GM12878 (cell line): ENCODE measurements at regions not wholly inside any gene's neighbourhood (a gene's known extent, or its start where the extent isn't known, plus 50 kb on each side); places are given as distances from the start of the nearest gene placed in this dataset.
A peak's percentile ranks its signal among the peaks of the same experiment; 100 is the strongest.

Experiments
- BACH1 ChIP-seq: fragments of 450-650 bp; IDR thresholded peaks from 2 replicates; pipeline ENCODE4 v1.6.1; 2017; ENCODE audit warnings: mild to moderate bottlenecking, borderline replicate concordance
- BHLHE40 ChIP-seq, 2 experiments: fragments of 450-650 bp in 1 of 2; IDR thresholded peaks; 2 replicates each; pipeline ENCODE4 v1.6.1; 2011 to 2017; ENCODE audit warnings: low read depth in 2 of 2, borderline replicate concordance in 1 of 2, improper control_type of control experiment in 1 of 2, low read length in 1 of 2, mild to moderate bottlenecking in 1 of 2
- CEBPB ChIP-seq, 2 experiments: fragments of 150-350 bp in 1 of 2; IDR thresholded peaks; 2 replicates each; pipeline ENCODE4 v1.6.1; 2012 to 2014; ENCODE audit warnings: low read depth in 2 of 2, low read length in 2 of 2, borderline replicate concordance in 1 of 2, inconsistent platforms in 1 of 2
- EP300 ChIP-seq, 2 experiments: fragments of 150-350 bp in 1 of 2; IDR thresholded peaks; 2 replicates each; pipeline ENCODE4 v1.6.1; 2011 to 2012; ENCODE audit warnings: low read depth in 2 of 2, low read length in 2 of 2, borderline replicate concordance in 1 of 2, improper control_type of control experiment in 1 of 2, inconsistent platforms in 1 of 2; ENCODE audit not compliant: control insufficient read depth in 1 of 2
- LARP7 ChIP-seq: fragments of 450-650 bp; IDR thresholded peaks from 2 replicates; pipeline ENCODE4 v1.6.1; 2017; ENCODE audit warnings: mild to moderate bottlenecking
- MEF2B ChIP-seq: fragments of 450-650 bp; IDR thresholded peaks from 2 replicates; pipeline ENCODE4 v1.6.1; 2018; ENCODE audit warnings: mild to moderate bottlenecking, moderate library complexity; ENCODE audit not compliant: partially characterized antibody, poor library complexity, severe bottlenecking
- MYB ChIP-seq: fragments of 150-350 bp; IDR thresholded peaks from 2 replicates; pipeline ENCODE4 v1.6.1; 2014; ENCODE audit warnings: mild to moderate bottlenecking, low read depth, low read length, borderline replicate concordance
- NFYB ChIP-seq: IDR thresholded peaks from 2 replicates; pipeline ENCODE4 v1.6.1; 2011; ENCODE audit warnings: low read depth, mild to moderate bottlenecking, low read length, improper control_type of control experiment, moderate library complexity; ENCODE audit not compliant: insufficient read depth
- POLR2AphosphoS5 ChIP-seq: IDR thresholded peaks from 2 replicates; pipeline ENCODE4 v1.6.1; 2011; ENCODE audit warnings: mild to moderate bottlenecking, low read length, inconsistent platforms
- RB1 ChIP-seq: fragments of 450-650 bp; formaldehyde crosslinking; IDR thresholded peaks from 2 replicates; pipeline ENCODE4 v1.6.1; 2017; ENCODE audit warnings: mild to moderate bottlenecking, borderline replicate concordance
- RELA ChIP-seq: fragments of 450-650 bp; IDR thresholded peaks from 2 replicates; pipeline ENCODE4 v1.8.0; 2014; ENCODE audit warnings: borderline replicate concordance; ENCODE audit not compliant: partially characterized antibody
- SIN3A ChIP-seq: IDR thresholded peaks from 2 replicates; pipeline ENCODE4 v1.6.1; 2012; ENCODE audit warnings: low read depth, low read length, improper control_type of control experiment
- SMARCA5 ChIP-seq: fragments of 450-650 bp; IDR thresholded peaks from 2 replicates; pipeline ENCODE4 v1.6.1; 2017; ENCODE audit warnings: mild to moderate bottlenecking
- SMC3 ChIP-seq: IDR thresholded peaks from 2 replicates; pipeline ENCODE4 v1.6.1; 2011; ENCODE audit warnings: low read length, improper control_type of control experiment, borderline replicate concordance
- ZNF217 ChIP-seq: fragments of 450-650 bp; IDR thresholded peaks from 2 replicates; pipeline ENCODE4 v1.6.1; 2017; ENCODE audit warnings: antibody characterized with exemption, mild to moderate bottlenecking
- TF ChIP-seq, protein P1 (sequence below): IDR thresholded peaks from 2 replicates; pipeline ENCODE4 v1.6.1; 2012; ENCODE audit warnings: mild to moderate bottlenecking, low read depth, low read length
- TF ChIP-seq, protein P2 (sequence below): fragments of 450-650 bp; IDR thresholded peaks from 2 replicates; pipeline ENCODE4 v1.6.1; 2018; ENCODE audit warnings: borderline replicate concordance, mild to moderate bottlenecking; ENCODE audit not compliant: partially characterized antibody
- TF ChIP-seq, protein P3 (sequence below): IDR thresholded peaks from 2 replicates; pipeline ENCODE4 v1.6.1; 2011; ENCODE audit warnings: borderline replicate concordance, low read depth, mild to moderate bottlenecking, moderate library complexity, low read length; ENCODE audit not compliant: insufficient read depth, poor library complexity, severe bottlenecking
- TF ChIP-seq, protein P4 (sequence below): fragments of 450-650 bp; conservative IDR thresholded peaks from 2 replicates; pipeline ENCODE4 v1.6.1; 2017; ENCODE audit warnings: mild to moderate bottlenecking, moderate library complexity

DNA sequence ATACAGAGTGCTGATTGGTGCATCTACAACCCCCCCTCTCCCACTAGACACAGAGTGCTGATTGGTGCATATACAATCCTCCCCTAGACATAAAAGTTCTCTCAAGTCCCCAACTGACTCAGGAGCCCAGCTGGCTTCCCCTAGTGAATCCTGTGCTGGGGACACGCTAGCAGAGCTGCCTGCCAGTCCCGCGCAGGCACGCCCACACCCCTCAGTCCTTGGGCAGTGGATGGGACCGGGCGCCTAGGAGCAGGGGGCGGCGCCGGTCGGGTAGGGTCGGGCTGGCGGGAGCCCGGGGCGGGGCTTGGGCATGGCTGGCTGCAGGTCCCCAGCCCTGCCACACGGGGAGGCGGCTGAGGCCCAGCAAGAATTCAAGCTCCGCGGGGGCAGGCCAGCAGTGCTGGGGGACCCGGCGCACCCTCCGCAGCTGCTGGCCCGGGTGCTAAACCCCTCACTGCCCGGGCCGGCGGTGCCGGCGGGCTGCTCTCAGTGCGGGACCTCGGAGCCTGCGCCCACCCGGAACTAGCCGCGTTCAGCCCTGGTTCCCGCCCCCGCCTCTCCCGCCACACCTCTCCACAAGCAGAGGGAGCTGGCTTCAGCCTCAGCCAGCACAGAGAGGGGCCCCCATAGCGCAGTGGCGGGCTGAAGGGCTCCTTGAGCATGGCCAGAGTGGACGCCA lies 64.3 kb upstream of the DDHD1 start (continued):
- TF ChIP-seq NFYB, result 0 out of 2 replicates have a peak, but pooled peaks have one; percentile 57
- peak; percentile 5 for TF ChIP-seq RELA
- TF ChIP-seq, protein P1, sequence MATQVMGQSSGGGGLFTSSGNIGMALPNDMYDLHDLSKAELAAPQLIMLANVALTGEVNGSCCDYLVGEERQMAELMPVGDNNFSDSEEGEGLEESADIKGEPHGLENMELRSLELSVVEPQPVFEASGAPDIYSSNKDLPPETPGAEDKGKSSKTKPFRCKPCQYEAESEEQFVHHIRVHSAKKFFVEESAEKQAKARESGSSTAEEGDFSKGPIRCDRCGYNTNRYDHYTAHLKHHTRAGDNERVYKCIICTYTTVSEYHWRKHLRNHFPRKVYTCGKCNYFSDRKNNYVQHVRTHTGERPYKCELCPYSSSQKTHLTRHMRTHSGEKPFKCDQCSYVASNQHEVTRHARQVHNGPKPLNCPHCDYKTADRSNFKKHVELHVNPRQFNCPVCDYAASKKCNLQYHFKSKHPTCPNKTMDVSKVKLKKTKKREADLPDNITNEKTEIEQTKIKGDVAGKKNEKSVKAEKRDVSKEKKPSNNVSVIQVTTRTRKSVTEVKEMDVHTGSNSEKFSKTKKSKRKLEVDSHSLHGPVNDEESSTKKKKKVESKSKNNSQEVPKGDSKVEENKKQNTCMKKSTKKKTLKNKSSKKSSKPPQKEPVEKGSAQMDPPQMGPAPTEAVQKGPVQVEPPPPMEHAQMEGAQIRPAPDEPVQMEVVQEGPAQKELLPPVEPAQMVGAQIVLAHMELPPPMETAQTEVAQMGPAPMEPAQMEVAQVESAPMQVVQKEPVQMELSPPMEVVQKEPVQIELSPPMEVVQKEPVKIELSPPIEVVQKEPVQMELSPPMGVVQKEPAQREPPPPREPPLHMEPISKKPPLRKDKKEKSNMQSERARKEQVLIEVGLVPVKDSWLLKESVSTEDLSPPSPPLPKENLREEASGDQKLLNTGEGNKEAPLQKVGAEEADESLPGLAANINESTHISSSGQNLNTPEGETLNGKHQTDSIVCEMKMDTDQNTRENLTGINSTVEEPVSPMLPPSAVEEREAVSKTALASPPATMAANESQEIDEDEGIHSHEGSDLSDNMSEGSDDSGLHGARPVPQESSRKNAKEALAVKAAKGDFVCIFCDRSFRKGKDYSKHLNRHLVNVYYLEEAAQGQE, result no peak
- TF ChIP-seq POLR2AphosphoS5, result peak; percentile 44; the same call in 1 of the 2 replicates
- peak; percentile 41; the same call in 1 of the 2 replicates for TF ChIP-seq ZNF217
- peak in 1 of 2 experiments; percentile 46; a peak in 1 of 4 replicates for TF ChIP-seq BHLHE40 (IDR thresholded peaks at IDR 0.05; ENCODE audit: borderline replicate concordance in 1 of 2, low read depth in 2 of 2, low read length in 1 of 2)
- TF ChIP-seq, protein P2, sequence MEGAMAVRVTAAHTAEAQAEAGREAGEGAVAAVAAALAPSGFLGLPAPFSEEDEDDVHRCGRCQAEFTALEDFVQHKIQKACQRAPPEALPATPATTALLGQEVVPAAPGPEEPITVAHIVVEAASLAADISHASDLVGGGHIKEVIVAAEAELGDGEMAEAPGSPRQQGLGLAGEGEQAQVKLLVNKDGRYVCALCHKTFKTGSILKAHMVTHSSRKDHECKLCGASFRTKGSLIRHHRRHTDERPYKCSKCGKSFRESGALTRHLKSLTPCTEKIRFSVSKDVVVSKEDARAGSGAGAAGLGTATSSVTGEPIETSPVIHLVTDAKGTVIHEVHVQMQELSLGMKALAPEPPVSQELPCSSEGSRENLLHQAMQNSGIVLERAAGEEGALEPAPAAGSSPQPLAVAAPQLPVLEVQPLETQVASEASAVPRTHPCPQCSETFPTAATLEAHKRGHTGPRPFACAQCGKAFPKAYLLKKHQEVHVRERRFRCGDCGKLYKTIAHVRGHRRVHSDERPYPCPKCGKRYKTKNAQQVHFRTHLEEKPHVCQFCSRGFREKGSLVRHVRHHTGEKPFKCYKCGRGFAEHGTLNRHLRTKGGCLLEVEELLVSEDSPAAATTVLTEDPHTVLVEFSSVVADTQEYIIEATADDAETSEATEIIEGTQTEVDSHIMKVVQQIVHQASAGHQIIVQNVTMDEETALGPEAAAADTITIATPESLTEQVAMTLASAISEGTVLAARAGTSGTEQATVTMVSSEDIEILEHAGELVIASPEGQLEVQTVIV, result peak; percentile 34
- TF ChIP-seq, protein P3, sequence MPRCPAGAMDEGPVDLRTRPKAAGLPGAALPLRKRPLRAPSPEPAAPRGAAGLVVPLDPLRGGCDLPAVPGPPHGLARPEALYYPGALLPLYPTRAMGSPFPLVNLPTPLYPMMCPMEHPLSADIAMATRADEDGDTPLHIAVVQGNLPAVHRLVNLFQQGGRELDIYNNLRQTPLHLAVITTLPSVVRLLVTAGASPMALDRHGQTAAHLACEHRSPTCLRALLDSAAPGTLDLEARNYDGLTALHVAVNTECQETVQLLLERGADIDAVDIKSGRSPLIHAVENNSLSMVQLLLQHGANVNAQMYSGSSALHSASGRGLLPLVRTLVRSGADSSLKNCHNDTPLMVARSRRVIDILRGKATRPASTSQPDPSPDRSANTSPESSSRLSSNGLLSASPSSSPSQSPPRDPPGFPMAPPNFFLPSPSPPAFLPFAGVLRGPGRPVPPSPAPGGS, result no peak
- peak; percentile 62; the same call in 1 of the 2 replicates for TF ChIP-seq BACH1
- peak; percentile 62; the same call in 1 of the 2 replicates for TF ChIP-seq SMARCA5
- TF ChIP-seq SMC3, result peak; percentile 6; the same call in 1 of the 2 replicates
- TF ChIP-seq EP300 (IDR thresholded peaks at IDR 0.05; ENCODE audit: borderline replicate concordance in 1 of 2, control insufficient read depth in 1 of 2, low read depth in 2 of 2, low read length in 2 of 2), result no peak
- TF ChIP-seq SIN3A, result 0 out of 2 replicates have a peak, but pooled peaks have one; percentile 45
- no peak for TF ChIP-seq MYB
- TF ChIP-seq CEBPB (IDR thresholded peaks at IDR 0.05; ENCODE audit: borderline replicate concordance in 1 of 2, low read depth in 2 of 2, low read length in 2 of 2), result no peak
- peak; percentile 87 for TF ChIP-seq LARP7
- TF ChIP-seq MEF2B, result peak; percentile 25
- TF ChIP-seq, protein P4, sequence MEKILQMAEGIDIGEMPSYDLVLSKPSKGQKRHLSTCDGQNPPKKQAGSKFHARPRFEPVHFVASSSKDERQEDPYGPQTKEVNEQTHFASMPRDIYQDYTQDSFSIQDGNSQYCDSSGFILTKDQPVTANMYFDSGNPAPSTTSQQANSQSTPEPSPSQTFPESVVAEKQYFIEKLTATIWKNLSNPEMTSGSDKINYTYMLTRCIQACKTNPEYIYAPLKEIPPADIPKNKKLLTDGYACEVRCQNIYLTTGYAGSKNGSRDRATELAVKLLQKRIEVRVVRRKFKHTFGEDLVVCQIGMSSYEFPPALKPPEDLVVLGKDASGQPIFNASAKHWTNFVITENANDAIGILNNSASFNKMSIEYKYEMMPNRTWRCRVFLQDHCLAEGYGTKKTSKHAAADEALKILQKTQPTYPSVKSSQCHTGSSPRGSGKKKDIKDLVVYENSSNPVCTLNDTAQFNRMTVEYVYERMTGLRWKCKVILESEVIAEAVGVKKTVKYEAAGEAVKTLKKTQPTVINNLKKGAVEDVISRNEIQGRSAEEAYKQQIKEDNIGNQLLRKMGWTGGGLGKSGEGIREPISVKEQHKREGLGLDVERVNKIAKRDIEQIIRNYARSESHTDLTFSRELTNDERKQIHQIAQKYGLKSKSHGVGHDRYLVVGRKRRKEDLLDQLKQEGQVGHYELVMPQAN, result peak; percentile 63; the same call in 1 of the 2 replicates
- TF ChIP-seq RB1, result 0 out of 2 replicates have a peak, but pooled peaks have one; percentile 55
